SK-N-SH (cell line): ENCODE measurements at regions not wholly inside any gene's neighbourhood (a gene's known extent, or its start where the extent isn't known, plus 50 kb on each side); places are given as distances from the start of the nearest gene placed in this dataset.

ENCODE experiments used
- EZH2phosphoT487 ChIP-seq: fragments of 200-600 bp; sonication (generic); IDR thresholded peaks from 2 replicates; pipeline ENCODE4 v1.6.1; 2017; ENCODE audit warnings: low read depth, mixed run types, mild to moderate bottlenecking, antibody characterized with exemption, moderate library complexity, borderline replicate concordance
- GABPA ChIP-seq: IDR thresholded peaks from 2 replicates; pipeline ENCODE4 v1.4.0; 2012; ENCODE audit warnings: low read depth, mild to moderate bottlenecking
- MXI1 ChIP-seq: IDR thresholded peaks from 2 replicates; pipeline ENCODE4 v1.6.1; 2012; ENCODE audit warnings: mild to moderate bottlenecking, low read depth, low read length, improper control_type of control experiment
- PBX3 ChIP-seq: IDR thresholded peaks from 2 replicates; pipeline ENCODE4; 2012
- TAF1 ChIP-seq: IDR thresholded peaks from 2 replicates; pipeline ENCODE4 v1.6.1; 2012; ENCODE audit warnings: low read depth, mild to moderate bottlenecking, low read length, moderate library complexity, borderline replicate concordance
- TF ChIP-seq, protein P1 (sequence below): fragments of 200-600 bp; sonication (generic); IDR thresholded peaks from 2 replicates; pipeline ENCODE4 v1.6.1; 2017; ENCODE audit warnings: antibody characterized with exemption, mild to moderate bottlenecking, moderate library complexity
- TF ChIP-seq, protein P2 (sequence below): IDR thresholded peaks from 2 replicates; pipeline ENCODE4 v1.4.0; 2012; ENCODE audit warnings: low read depth

DNA sequence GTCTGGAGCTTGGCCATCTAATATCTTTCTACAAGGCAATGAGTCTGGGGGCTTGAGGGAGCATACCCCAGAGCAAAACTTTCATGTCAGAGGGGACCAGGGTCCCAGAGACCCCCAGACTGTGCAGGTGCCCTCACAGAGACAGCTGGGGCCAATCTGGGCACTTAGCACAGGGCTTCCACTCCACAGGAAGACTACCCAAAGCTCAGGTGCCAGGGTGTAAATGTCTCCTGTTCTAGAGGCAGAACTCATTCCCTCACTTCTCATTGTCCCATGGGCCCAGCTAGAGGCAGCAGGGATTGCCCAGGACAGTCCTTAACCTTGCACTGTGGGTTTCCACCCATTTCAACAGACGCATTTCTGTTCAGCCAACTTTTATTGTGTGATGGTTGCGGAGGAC is 246.9 kb downstream of the ACTR3B start:
- TF ChIP-seq PBX3 (no peak), GABPA (no peak), TAF1 (no peak), EZH2phosphoT487 (no peak), MXI1 (no peak)
- TF ChIP-seq, protein P1, sequence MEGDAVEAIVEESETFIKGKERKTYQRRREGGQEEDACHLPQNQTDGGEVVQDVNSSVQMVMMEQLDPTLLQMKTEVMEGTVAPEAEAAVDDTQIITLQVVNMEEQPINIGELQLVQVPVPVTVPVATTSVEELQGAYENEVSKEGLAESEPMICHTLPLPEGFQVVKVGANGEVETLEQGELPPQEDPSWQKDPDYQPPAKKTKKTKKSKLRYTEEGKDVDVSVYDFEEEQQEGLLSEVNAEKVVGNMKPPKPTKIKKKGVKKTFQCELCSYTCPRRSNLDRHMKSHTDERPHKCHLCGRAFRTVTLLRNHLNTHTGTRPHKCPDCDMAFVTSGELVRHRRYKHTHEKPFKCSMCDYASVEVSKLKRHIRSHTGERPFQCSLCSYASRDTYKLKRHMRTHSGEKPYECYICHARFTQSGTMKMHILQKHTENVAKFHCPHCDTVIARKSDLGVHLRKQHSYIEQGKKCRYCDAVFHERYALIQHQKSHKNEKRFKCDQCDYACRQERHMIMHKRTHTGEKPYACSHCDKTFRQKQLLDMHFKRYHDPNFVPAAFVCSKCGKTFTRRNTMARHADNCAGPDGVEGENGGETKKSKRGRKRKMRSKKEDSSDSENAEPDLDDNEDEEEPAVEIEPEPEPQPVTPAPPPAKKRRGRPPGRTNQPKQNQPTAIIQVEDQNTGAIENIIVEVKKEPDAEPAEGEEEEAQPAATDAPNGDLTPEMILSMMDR = no peak
- TF ChIP-seq, protein P2, sequence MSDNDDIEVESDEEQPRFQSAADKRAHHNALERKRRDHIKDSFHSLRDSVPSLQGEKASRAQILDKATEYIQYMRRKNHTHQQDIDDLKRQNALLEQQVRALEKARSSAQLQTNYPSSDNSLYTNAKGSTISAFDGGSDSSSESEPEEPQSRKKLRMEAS = no peak
